ENCODE measurements at regions not wholly inside any gene's neighbourhood (a gene's known extent, or its start where the extent isn't known, plus 50 kb on each side); places are given as distances from the start of the nearest gene placed in this dataset.

- no peak for DNase-seq
- H3K27ac ChIP-seq = no peak overlapping the region
- no peak overlapping the region for H3K4me3 ChIP-seq
- H3K27me3 ChIP-seq = no peaks in the 10 kb centered on the region
- no peaks in the 10 kb centered on the region for H3K9me3 ChIP-seq
- H3K4me1 ChIP-seq = no peaks in the 10 kb centered on the region
- intact Hi-C loops (cut with DNase I; ENCODE audit: low total_unique reads) = no loop called here
- no peaks in the 10 kb centered on the region for H3K36me3 ChIP-seq (ENCODE audit: low read depth, missing control alignments)
- 85 to 87% methylated on average over 2 of the region's 2 CpGs for WGBS, 2 donors
- TF ChIP-seq CTCF (IDR thresholded peaks at IDR 0.05) (no peak), POLR2A (IDR thresholded peaks at IDR 0.05) (no peak)
Observed at GRCh38 chr3:157639756-157640426, 136.7 kb upstream of the VEPH1 start.

GRCh38 chr3:157637866-157638265 lies 134.7 kb upstream of the VEPH1 start:
- DNase-seq = no peak
- WGBS, 2 donors = 74 to 95% methylated on average over 1 of the region's 1 CpG
- Histone ChIP-seq H3K27ac (no peak overlapping the region), H3K36me3 (ENCODE audit: low read depth, missing control alignments) (no peaks in the 10 kb centered on the region), H3K4me3 (no peak overlapping the region), H3K27me3 (no peaks in the 10 kb centered on the region), H3K9me3 (no peaks in the 10 kb centered on the region), H3K4me1 (no peaks in the 10 kb centered on the region)
- intact Hi-C loops (cut with DNase I; ENCODE audit: low total_unique reads) = no loop called here
- TF ChIP-seq POLR2A (IDR thresholded peaks at IDR 0.05) = no peak
- no peak for TF ChIP-seq CTCF (IDR thresholded peaks at IDR 0.05)

- H3K36me3 ChIP-seq (ENCODE audit: low read depth, missing control alignments) = no peaks in the 10 kb centered on the region
- no peaks in the 10 kb centered on the region for H3K9me3 ChIP-seq
- intact Hi-C loops (cut with DNase I; ENCODE audit: low total_unique reads) = no loop called here
- H3K27me3 ChIP-seq = no peaks in the 10 kb centered on the region
- H3K4me3 ChIP-seq = no peak overlapping the region
- H3K27ac ChIP-seq = no peak overlapping the region
- DNase-seq = no peak
- H3K4me1 ChIP-seq = no peaks in the 10 kb centered on the region
- no peak for TF ChIP-seq CTCF (IDR thresholded peaks at IDR 0.05)
- TF ChIP-seq POLR2A (IDR thresholded peaks at IDR 0.05) = no peak
- WGBS, 2 donors = 72 to 80% methylated on average over 2 of the region's 2 CpGs
Observed at GRCh38 chr3:157633241-157633640, 130.0 kb upstream of the VEPH1 start.

- intact Hi-C loops (cut with DNase I; ENCODE audit: low total_unique reads) = no loop called here
- no peak for TF ChIP-seq CTCF (IDR thresholded peaks at IDR 0.05)
- TF ChIP-seq POLR2A (IDR thresholded peaks at IDR 0.05) = no peak
- H3K27ac ChIP-seq = no peak overlapping the region
- DNase-seq = no peak
- no peaks in the 10 kb centered on the region for H3K27me3 ChIP-seq
- H3K9me3 ChIP-seq = no peaks in the 10 kb centered on the region
- H3K4me1 ChIP-seq = no peaks in the 10 kb centered on the region
- H3K4me3 ChIP-seq = no peak overlapping the region
- WGBS, 2 donors = 44 to 56% methylated on average over 3 of the region's 3 CpGs
- no peaks in the 10 kb centered on the region for H3K36me3 ChIP-seq (ENCODE audit: low read depth, missing control alignments)
Observed at GRCh38 chr3:157632075-157632474, 128.9 kb upstream of the VEPH1 start.

DNA sequence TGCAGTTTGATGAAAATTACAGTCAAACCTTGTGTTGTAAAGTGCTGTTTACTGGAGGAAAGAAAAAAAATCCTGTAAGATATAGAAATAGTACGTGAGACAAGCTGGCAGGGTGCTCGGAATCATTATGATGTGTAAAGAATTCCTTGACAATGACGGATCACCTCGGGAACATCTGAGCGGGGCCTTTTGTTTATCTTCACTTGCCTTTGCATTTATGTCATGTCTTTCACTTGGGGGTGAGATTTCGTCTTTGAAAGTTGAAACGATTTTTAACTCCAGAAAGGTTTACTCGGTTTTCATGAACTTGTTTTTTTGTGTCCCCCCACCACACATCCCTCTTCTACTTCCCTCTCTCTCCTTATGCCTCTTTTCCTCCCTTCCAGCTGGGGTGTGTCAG lies 128.3 kb upstream of the VEPH1 start:
- DNase-seq = no peak
- WGBS, 2 donors = 47 to 63% methylated on average over 8 of the region's 8 CpGs
- intact Hi-C loops (cut with DNase I; ENCODE audit: low total_unique reads) = no loop called here

More for the DNA sequence above, 128.3 kb upstream of the VEPH1 start:
- Histone ChIP-seq H3K36me3 (ENCODE audit: low read depth, missing control alignments) (no peaks in the 10 kb centered on the region), H3K27ac (no peak overlapping the region), H3K9me3 (no peaks in the 10 kb centered on the region), H3K4me3 (no peak overlapping the region), H3K4me1 (no peaks in the 10 kb centered on the region), H3K27me3 (no peaks in the 10 kb centered on the region)
- TF ChIP-seq POLR2A (IDR thresholded peaks at IDR 0.05) = no peak
- TF ChIP-seq CTCF (IDR thresholded peaks at IDR 0.05) = no peak

All from testis (tissue), 2 donors.